Endothelial cell of umbilical vein (primary cell): ENCODE measurements at regions not wholly inside any gene's neighbourhood (a gene's known extent, or its start where the extent isn't known, plus 50 kb on each side); places are given as distances from the start of the nearest gene placed in this dataset.

Experiments used
- CTCF ChIP-seq, 2 donors: IDR thresholded peaks; 1 replicate in 1 of 2; 2 replicates in 1 of 2; pipeline ENCODE4 v1.5.1; 2011; ENCODE audit warnings: low read length in 2 of 2, mild to moderate bottlenecking in 2 of 2, moderate library complexity in 2 of 2, control low read depth in 1 of 2, inconsistent platforms in 1 of 2, low read depth in 1 of 2; ENCODE audit not compliant: insufficient read depth in 1 of 2; ENCODE audit errors: extremely low read depth in 1 of 2
- EZH2 ChIP-seq: IDR thresholded peaks from 2 replicates; pipeline ENCODE4 v1.6.1; 2012; ENCODE audit warnings: borderline replicate concordance, low read depth, mild to moderate bottlenecking, moderate library complexity, low read length, inconsistent platforms; ENCODE audit not compliant: severe bottlenecking
- FOS ChIP-seq: IDR thresholded peaks from 2 replicates; pipeline ENCODE4 v1.6.1; 2011; ENCODE audit warnings: mild to moderate bottlenecking, low read length, moderate library complexity, borderline replicate concordance; ENCODE audit not compliant: insufficient read depth
- JUN ChIP-seq: IDR thresholded peaks from 2 replicates; pipeline ENCODE4 v1.6.1; 2011; ENCODE audit warnings: borderline replicate concordance, low read depth; ENCODE audit not compliant: insufficient read length, insufficient read depth
- MAX ChIP-seq: IDR thresholded peaks from 2 replicates; pipeline ENCODE4 v1.6.1; 2011; ENCODE audit not compliant: insufficient read depth, insufficient read length
- MYC ChIP-seq: IDR thresholded peaks from one replicate; pipeline ENCODE4 v1.6.1; 2011; ENCODE audit warnings: mild to moderate bottlenecking, low read depth, low read length
- POLR2A ChIP-seq: IDR thresholded peaks from 2 replicates; pipeline ENCODE4 v1.6.1; 2012; ENCODE audit warnings: low read depth, mild to moderate bottlenecking, control low read depth, low read length
- POLR2AphosphoS5 ChIP-seq: IDR thresholded peaks from 2 replicates; pipeline ENCODE4 v1.6.1; 2012; ENCODE audit warnings: low read depth, mild to moderate bottlenecking, control low read depth, low read length, moderate library complexity; ENCODE audit not compliant: insufficient read depth

GRCh38 chr3:3628676-3629328 is 170.4 kb upstream of the LRRN1 start:
- TF ChIP-seq CTCF (IDR thresholded peaks at IDR 0.05; ENCODE audit: extremely low read depth in 1 of 2, insufficient read depth in 1 of 2, low read depth in 1 of 2, low read length in 2 of 2) (no peak), POLR2A (no peak), FOS (no peak), POLR2AphosphoS5 (no peak), EZH2 (no peak), MAX (no peak), JUN (no peak), MYC (no peak)
